ENCODE measurements at regions not wholly inside any gene's neighbourhood (a gene's known extent, or its start where the extent isn't known, plus 50 kb on each side); places are given as distances from the start of the nearest gene placed in this dataset.

GRCh38 chr15:93585012-93585411, 496.0 kb upstream of the RGMA start:
- TF ChIP-seq, protein P1, sequence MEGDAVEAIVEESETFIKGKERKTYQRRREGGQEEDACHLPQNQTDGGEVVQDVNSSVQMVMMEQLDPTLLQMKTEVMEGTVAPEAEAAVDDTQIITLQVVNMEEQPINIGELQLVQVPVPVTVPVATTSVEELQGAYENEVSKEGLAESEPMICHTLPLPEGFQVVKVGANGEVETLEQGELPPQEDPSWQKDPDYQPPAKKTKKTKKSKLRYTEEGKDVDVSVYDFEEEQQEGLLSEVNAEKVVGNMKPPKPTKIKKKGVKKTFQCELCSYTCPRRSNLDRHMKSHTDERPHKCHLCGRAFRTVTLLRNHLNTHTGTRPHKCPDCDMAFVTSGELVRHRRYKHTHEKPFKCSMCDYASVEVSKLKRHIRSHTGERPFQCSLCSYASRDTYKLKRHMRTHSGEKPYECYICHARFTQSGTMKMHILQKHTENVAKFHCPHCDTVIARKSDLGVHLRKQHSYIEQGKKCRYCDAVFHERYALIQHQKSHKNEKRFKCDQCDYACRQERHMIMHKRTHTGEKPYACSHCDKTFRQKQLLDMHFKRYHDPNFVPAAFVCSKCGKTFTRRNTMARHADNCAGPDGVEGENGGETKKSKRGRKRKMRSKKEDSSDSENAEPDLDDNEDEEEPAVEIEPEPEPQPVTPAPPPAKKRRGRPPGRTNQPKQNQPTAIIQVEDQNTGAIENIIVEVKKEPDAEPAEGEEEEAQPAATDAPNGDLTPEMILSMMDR (IDR thresholded peaks at IDR 0.05 in 4 of 5, conservative IDR thresholded peaks at IDR 0.05 in 1 of 5) = no peak
- TF ChIP-seq POLR2A (IDR thresholded peaks at IDR 0.05) = no peak

Data from gastrocnemius medialis (tissue), 4 donors.